H9 (cell line): ENCODE measurements at regions not wholly inside any gene's neighbourhood (a gene's known extent, or its start where the extent isn't known, plus 50 kb on each side); places are given as distances from the start of the nearest gene placed in this dataset.

ENCODE experiments used
- DNase-seq: peaks from one replicate; pipeline ENCODE4 v3.0.0-alpha.2; 2017
- H2AFZ ChIP-seq: one replicate; pipeline ENCODE4 v1.6.1; 2013; ENCODE audit warnings: mild to moderate bottlenecking, low read length, control low read depth, moderate library complexity
- H2AK5ac ChIP-seq: 2 replicates; pipeline ENCODE4 v1.6.1; 2013; ENCODE audit warnings: low read length, control low read depth, mixed read lengths; ENCODE audit not compliant: insufficient read length
- H2BK120ac ChIP-seq: one replicate; pipeline ENCODE4 v1.6.1; 2013; ENCODE audit warnings: low read depth, mild to moderate bottlenecking, low read length, control low read depth, inconsistent platforms; ENCODE audit not compliant: poor library complexity, severe bottlenecking
- H2BK12ac ChIP-seq: 2 replicates; pipeline ENCODE4 v1.6.1; 2013; ENCODE audit warnings: low read length, control low read depth, mixed read lengths, low read depth; ENCODE audit not compliant: insufficient read length
- H2BK15ac ChIP-seq: 2 replicates; pipeline ENCODE4 v1.6.1; 2013; ENCODE audit warnings: low read depth, low read length, control low read depth
- H2BK20ac ChIP-seq: one replicate; pipeline ENCODE4 v1.6.1; 2013; ENCODE audit warnings: low read depth, mild to moderate bottlenecking, low read length, control low read depth, inconsistent platforms; ENCODE audit not compliant: poor library complexity, severe bottlenecking
- H2BK5ac ChIP-seq: 2 replicates; pipeline ENCODE4 v1.6.1; 2013; ENCODE audit warnings: low read length, control low read depth, mixed read lengths; ENCODE audit not compliant: insufficient read length
- H3K14ac ChIP-seq: 2 replicates; pipeline ENCODE4 v1.6.1; 2013; ENCODE audit warnings: low read length, control low read depth; ENCODE audit not compliant: insufficient read depth
- H3K18ac ChIP-seq: 2 replicates; pipeline ENCODE4 v1.6.1; 2013; ENCODE audit warnings: low read depth, mild to moderate bottlenecking, mixed read lengths, low read length, control low read depth; ENCODE audit not compliant: insufficient read length
- H3K23ac ChIP-seq: 2 replicates; pipeline ENCODE4 v1.6.1; 2013; ENCODE audit warnings: low read length, control low read depth, mixed read lengths, low read depth; ENCODE audit not compliant: insufficient read length
- H3K23me2 ChIP-seq: 2 replicates; pipeline ENCODE4 v1.6.1; 2013; ENCODE audit warnings: low read depth, mild to moderate bottlenecking, mixed read lengths, low read length, control low read depth; ENCODE audit not compliant: insufficient read length, poor library complexity, severe bottlenecking
- H3K27ac ChIP-seq: 2 replicates; pipeline ENCODE4 v1.5.1; 2013; ENCODE audit warnings: low read length, control low read depth, mixed read lengths, low read depth; ENCODE audit not compliant: insufficient read length
- H3K27me3 ChIP-seq: 2 replicates; pipeline ENCODE4 v1.6.1; 2013; ENCODE audit warnings: low read length, control low read depth, inconsistent platforms; ENCODE audit not compliant: insufficient read depth
- H3K4ac ChIP-seq: 2 replicates; pipeline ENCODE4 v1.6.1; 2013; ENCODE audit warnings: low read depth, mild to moderate bottlenecking, control low read depth, inconsistent platforms, low read length, moderate library complexity
- H3K4me1 ChIP-seq: 2 replicates; pipeline ENCODE4 v1.6.1; 2013; ENCODE audit warnings: low read length, control low read depth, inconsistent platforms; ENCODE audit not compliant: insufficient read depth
- H3K4me2 ChIP-seq: 2 replicates; pipeline ENCODE4 v1.6.1; 2013; ENCODE audit warnings: low read length, control low read depth, mixed read lengths; ENCODE audit not compliant: insufficient read length, insufficient read depth
- H3K56ac ChIP-seq: 2 replicates; pipeline ENCODE4 v1.6.1; 2013; ENCODE audit warnings: low read depth, mild to moderate bottlenecking, mixed read lengths, low read length, control low read depth; ENCODE audit not compliant: insufficient read length
- H3K79me1 ChIP-seq: 2 replicates; pipeline ENCODE4 v1.6.1; 2013; ENCODE audit warnings: low read depth, mild to moderate bottlenecking, moderate library complexity, low read length, control low read depth, inconsistent platforms; ENCODE audit not compliant: insufficient read depth, poor library complexity, severe bottlenecking
- H3K79me2 ChIP-seq: 2 replicates; pipeline ENCODE4 v1.6.1; 2013; ENCODE audit warnings: low read length, control low read depth, inconsistent platforms; ENCODE audit not compliant: insufficient read depth
- H3K9ac ChIP-seq: 2 replicates; pipeline ENCODE4 v1.6.1; 2013; ENCODE audit warnings: low read length, control low read depth, mixed read lengths; ENCODE audit not compliant: insufficient read length; ENCODE audit errors: extremely low read depth
- H3K9me3 ChIP-seq: one replicate; pipeline ENCODE4 v1.6.1; 2013; ENCODE audit warnings: low read depth, low read length, inconsistent platforms; ENCODE audit not compliant: control insufficient read depth
- H3T11ph ChIP-seq: one replicate; pipeline ENCODE4 v1.6.1; 2013; ENCODE audit warnings: mild to moderate bottlenecking, low read length, control low read depth, inconsistent platforms
- H4K20me1 ChIP-seq: one replicate; pipeline ENCODE4 v1.6.1; 2013; ENCODE audit not compliant: control insufficient read depth, insufficient read length, insufficient read depth
- H4K5ac ChIP-seq: 2 replicates; pipeline ENCODE4 v1.6.1; 2013; ENCODE audit warnings: low read depth, mild to moderate bottlenecking, mixed read lengths, low read length, control low read depth; ENCODE audit not compliant: insufficient read length
- H4K8ac ChIP-seq: replicated peaks from 2 replicates; pipeline ENCODE4 v1.6.1; 2013; ENCODE audit warnings: low read length, control low read depth, mixed read lengths, low read depth; ENCODE audit not compliant: insufficient read length
- H4K91ac ChIP-seq: 2 replicates; pipeline ENCODE4 v1.6.1; 2013; ENCODE audit warnings: low read depth, mild to moderate bottlenecking, moderate library complexity, mixed read lengths, low read length, control low read depth; ENCODE audit not compliant: insufficient read length
- H3K27ac Mint-ChIP-seq, 3 experiments: 2 replicates in 2 of 3; 3 replicates in 1 of 3; pipeline ENCODE4 v1.8.0; 2020 to 2021; ENCODE audit warnings: mixed read lengths in 3 of 3, mild to moderate bottlenecking in 1 of 3, moderate library complexity in 1 of 3
- H3K27me3 Mint-ChIP-seq: 2 replicates; pipeline ENCODE4 v1.8.0; 2021; ENCODE audit warnings: low read depth, mild to moderate bottlenecking, moderate library complexity, mixed read lengths
- H3K36me3 Mint-ChIP-seq, 3 experiments: 2 replicates in 2 of 3; 3 replicates in 1 of 3; pipeline ENCODE4 v1.8.0; 2020 to 2021; ENCODE audit warnings: low read depth in 3 of 3, mixed read lengths in 3 of 3; ENCODE audit not compliant: insufficient read depth in 1 of 3
- H3K4me1 Mint-ChIP-seq, 2 experiments: 2 replicates each; pipeline ENCODE4 v1.8.0; 2020; ENCODE audit warnings: mixed read lengths in 2 of 2
- H3K4me3 Mint-ChIP-seq, 2 experiments: 2 replicates in 1 of 2; 3 replicates in 1 of 2; pipeline ENCODE4 v1.8.0; 2020 to 2021; ENCODE audit warnings: mild to moderate bottlenecking in 2 of 2, mixed read lengths in 2 of 2, moderate library complexity in 1 of 2
- H3K9me3 Mint-ChIP-seq, 2 experiments: 2 replicates in 1 of 2; 3 replicates in 1 of 2; pipeline ENCODE4 v1.8.0; 2020; ENCODE audit warnings: mild to moderate bottlenecking in 2 of 2, mixed read lengths in 2 of 2, moderate library complexity in 1 of 2
- WGBS: extraction: QIAGEN DNeasy Blood & Tissue Kit; methylation state at CpG from one replicate; pipeline ENCODE4 v1.1.7; 2013; ENCODE audit warnings: missing lambda C conversion rate, low lambda C conversion rate, mixed read lengths; ENCODE audit not compliant: insufficient read length; ENCODE audit errors: extremely low coverage; 5-methylcytosine and 5-hydroxymethylcytosine counted together
- TF ChIP-seq, protein P1 (sequence below): fragments of 200-600 bp; sonication (generic); conservative IDR thresholded peaks from 3 replicates; pipeline ENCODE4 v1.8.0; 2021; ENCODE audit warnings: antibody characterized with exemption, mild to moderate bottlenecking

DNA sequence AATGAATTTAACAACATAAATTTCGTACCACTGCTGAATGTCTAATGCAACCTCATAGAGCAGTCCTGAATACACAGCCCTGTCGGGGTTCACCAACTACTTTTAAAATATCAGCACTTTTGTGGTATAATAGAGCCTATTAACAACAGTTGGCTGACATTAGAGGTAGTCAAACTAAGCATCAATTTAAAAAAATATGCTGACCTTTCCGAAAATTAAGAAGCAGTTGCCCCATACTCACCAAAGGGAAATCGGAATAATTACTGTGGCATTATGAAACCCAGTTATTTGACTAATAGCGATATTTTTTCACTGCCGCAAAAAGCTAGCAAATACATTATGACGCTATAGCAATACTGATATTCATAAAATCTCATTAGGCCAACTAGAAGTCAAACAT is 273.5 kb upstream of the PPARGC1A start:
- H3K4me1 ChIP-seq = no peaks in the 10 kb centered on the region
- H3K27ac Mint-ChIP-seq = no peak overlapping the region
- H3K27me3 Mint-ChIP-seq = no peaks in the 10 kb centered on the region; the same call in 1 of the 2 replicates
- H3K79me2 ChIP-seq = no peaks in the 10 kb centered on the region
- DNase-seq = no peak
- H4K91ac ChIP-seq = no peak overlapping the region
- no peak overlapping the region for H3K27ac ChIP-seq
- H3K18ac ChIP-seq = no peak overlapping the region
- no peak overlapping the region for H3K56ac ChIP-seq
- no peak overlapping the region for H4K5ac ChIP-seq
- no peak overlapping the region for H4K8ac ChIP-seq
- no peak overlapping the region for H3K4me3 Mint-ChIP-seq
- no peak overlapping the region for H3K4me2 ChIP-seq
- H2AFZ ChIP-seq = no peak overlapping the region
- H3T11ph ChIP-seq = no peak overlapping the region
- no peak overlapping the region for H2BK12ac ChIP-seq
- no peak overlapping the region for H2BK120ac ChIP-seq
- peaks cover under 1% of the 10 kb centered on the region in 2 experiments; a peak in 3 of 4 replicates for H3K4me1 Mint-ChIP-seq
- H2AK5ac ChIP-seq = no peak overlapping the region
- H3K4ac ChIP-seq = no peak overlapping the region
- H3K9ac ChIP-seq = no peak overlapping the region
- no peak overlapping the region for H3K23ac ChIP-seq
- no peaks in the 10 kb centered on the region for H3K23me2 ChIP-seq
- H2BK15ac ChIP-seq = no peak overlapping the region
- no peaks in the 10 kb centered on the region for H3K9me3 ChIP-seq
- TF ChIP-seq, protein P1, sequence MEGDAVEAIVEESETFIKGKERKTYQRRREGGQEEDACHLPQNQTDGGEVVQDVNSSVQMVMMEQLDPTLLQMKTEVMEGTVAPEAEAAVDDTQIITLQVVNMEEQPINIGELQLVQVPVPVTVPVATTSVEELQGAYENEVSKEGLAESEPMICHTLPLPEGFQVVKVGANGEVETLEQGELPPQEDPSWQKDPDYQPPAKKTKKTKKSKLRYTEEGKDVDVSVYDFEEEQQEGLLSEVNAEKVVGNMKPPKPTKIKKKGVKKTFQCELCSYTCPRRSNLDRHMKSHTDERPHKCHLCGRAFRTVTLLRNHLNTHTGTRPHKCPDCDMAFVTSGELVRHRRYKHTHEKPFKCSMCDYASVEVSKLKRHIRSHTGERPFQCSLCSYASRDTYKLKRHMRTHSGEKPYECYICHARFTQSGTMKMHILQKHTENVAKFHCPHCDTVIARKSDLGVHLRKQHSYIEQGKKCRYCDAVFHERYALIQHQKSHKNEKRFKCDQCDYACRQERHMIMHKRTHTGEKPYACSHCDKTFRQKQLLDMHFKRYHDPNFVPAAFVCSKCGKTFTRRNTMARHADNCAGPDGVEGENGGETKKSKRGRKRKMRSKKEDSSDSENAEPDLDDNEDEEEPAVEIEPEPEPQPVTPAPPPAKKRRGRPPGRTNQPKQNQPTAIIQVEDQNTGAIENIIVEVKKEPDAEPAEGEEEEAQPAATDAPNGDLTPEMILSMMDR = no peak
- H4K20me1 ChIP-seq = no peaks in the 10 kb centered on the region
- no peaks in the 10 kb centered on the region for H3K79me1 ChIP-seq
- no peaks in the 10 kb centered on the region for H3K36me3 Mint-ChIP-seq
- no peaks in the 10 kb centered on the region for H3K27me3 ChIP-seq
- H2BK5ac ChIP-seq = no peak overlapping the region
- WGBS = no CpG with 5 or more reads among the region's 7 CpGs
- H3K9me3 Mint-ChIP-seq = no peaks in the 10 kb centered on the region
- H3K14ac ChIP-seq = no peak overlapping the region
- no peak overlapping the region for H2BK20ac ChIP-seq
